Activated CD4-positive, CD25-positive, alpha-beta regulatory T cell treated with anti-CD3 and anti-CD28 coated beads, Interleukin-2, amount 50 U/mL, for 72 hours (primary cell): ENCODE measurements at regions not wholly inside any gene's neighbourhood (a gene's known extent, or its start where the extent isn't known, plus 50 kb on each side); places are given as distances from the start of the nearest gene placed in this dataset.

Experiments
- DNase-seq: peaks from one replicate; pipeline ENCODE4 v3.0.0; 2021

GRCh38 chr2:5959836-5960820 is 267.9 kb downstream of the SOX11 start:
- no peak for DNase-seq

- DNase-seq, result no peak
These were observed 275.3 kb downstream of the SOX11 start for GRCh38 chr2:5967506-5967905.

DNA sequence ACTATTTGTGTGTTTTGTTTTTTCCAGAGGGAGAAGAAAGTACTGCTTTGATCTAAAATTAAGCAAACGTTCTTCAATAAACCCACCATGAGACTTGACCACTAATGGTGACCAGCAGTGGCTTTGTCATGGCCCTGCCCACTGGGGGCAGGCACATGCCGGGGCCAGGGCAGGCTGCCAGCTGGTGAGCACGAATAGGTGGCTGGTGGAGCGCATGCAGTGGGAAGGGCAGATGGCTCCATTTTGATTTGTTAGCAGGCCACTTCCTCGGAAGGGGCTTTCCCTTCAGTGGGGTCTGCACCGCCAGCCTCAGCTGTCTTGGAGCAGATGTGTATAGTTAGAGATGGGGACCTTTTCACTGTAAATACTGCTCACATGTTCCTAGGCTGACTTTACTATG is 277.1 kb downstream of the SOX11 start:
- no peak for DNase-seq

GRCh38 chr2:5970347-5970746 is 278.2 kb downstream of the SOX11 start:
- DNase-seq, result no peak

DNA sequence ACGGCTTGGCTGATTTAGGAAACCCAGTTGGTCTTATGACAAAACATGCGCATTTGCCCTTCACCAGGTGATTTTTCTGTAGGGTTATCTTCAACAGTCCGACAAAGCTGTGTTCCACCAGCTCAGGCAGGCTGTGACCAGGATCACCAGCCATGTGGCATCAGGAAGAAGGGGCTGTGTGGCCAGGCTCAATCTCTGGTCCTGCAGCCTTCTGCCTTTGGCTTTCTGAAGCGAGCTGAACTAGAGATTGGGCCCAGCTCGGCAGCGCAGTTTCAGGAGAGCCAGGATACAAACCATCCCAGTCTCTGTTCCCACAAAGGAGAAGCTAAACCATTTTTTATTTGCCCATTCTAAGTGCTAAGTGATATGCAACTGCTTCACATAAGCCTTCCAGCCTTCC is 282.3 kb downstream of the SOX11 start:
- DNase-seq, result no peak

DNA sequence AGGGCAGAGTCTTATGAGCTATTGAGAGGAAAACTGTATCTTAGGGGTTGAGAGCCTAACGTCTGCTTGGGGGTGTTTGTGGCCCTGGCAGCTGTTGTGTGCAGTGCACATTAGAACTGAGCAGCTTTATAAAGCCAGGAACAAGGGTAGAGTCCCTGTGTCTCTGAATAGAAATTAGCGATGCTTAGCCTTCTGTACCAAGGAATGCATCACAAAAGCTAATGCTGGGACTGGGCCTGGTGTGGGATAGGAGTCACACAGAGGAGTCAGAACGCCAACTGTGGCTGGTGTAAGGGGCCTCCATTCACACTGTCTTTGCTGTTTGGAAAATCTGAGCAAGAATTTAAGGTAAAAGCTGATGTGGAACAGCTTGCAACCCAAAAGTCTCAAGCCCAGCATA is 283.2 kb downstream of the SOX11 start:
- DNase-seq, result no peak

- DNase-seq, result no peak
These were observed 284.4 kb downstream of the SOX11 start for GRCh38 chr2:5976531-5977065.

DNA sequence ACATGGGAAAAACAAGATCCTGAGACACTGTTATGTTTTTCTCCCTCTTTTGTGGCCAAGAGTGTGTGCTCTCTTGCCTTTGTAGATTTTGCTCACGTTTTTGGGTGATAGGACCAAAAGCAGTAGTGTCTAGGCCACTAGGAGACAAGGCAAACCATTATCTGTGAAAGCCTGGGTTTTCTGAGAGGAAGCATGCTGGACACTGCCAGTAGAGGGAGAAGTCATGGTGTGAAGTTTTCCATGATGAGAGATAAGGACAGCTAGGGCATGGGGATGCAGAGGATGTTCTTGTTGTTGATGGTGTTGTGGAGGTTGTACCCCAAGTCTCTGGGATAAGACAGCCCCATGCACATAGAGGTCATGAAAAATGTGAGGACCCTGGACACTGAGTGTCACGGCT is 285.3 kb downstream of the SOX11 start:
- DNase-seq, result no peak

- no peak for DNase-seq
These were observed 286.1 kb downstream of the SOX11 start for GRCh38 chr2:5978131-5978751.

- no peak for DNase-seq
These were observed 288.4 kb downstream of the SOX11 start for GRCh38 chr2:5980450-5981190.

DNA sequence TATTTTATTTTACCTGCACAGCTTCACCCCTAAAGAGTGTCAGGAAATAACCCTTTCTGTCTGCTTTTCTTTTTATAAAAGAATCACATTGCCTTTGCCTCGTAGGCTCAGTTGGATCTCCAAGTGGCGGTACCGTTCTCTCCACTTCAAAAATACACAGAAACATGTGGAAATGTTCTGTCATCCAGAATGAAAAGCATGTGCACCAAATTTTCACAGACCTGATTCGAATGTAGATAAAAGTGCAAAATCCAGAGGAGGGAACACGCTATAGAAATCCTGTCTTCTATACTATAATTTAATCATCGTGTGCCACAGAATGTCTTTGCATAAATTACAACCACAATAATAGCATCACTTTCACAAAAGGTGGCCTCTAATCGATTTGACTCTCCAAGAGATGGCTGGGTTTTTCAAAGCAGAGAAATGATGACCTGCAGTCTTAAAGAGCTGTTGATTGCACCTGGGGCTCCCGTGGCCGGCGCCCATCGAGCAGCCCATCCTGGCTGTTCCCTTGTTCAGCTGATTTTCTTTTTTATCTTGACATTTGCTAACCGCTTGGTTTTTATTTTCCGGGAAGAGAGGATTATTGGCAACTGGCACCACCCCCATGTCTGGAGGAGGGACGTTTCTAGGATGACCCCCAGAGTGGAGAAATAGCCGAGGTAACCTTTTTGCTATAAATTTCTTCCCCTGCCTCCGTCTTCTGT is 290.2 kb downstream of the SOX11 start:
- DNase-seq, result no peak

- DNase-seq, result no peak
These were observed 290.7 kb downstream of the SOX11 start for GRCh38 chr2:5982903-5983265.

GRCh38 chr2:5983511-5984272 is 291.5 kb downstream of the SOX11 start:
- DNase-seq, result no peak

DNA sequence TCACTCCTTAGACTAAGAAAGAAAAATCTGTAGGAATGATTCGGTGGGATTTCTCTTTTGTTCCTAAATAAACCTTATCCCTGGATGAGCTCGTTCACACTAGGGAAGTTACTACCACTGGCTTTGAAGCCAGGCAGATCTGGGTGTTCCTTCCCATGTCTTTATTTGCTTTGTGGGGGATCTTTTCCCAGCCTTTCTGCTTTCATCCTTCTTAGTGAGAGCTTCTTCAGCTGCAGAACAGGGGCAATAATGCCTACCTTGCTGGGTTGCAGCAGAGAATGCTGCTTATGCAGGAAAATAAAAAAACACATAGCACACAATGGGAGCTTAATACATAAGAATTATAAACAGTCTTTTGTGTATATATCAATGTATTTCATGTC is 292.1 kb downstream of the SOX11 start:
- no peak for DNase-seq

GRCh38 chr2:5984946-5985345 is 292.8 kb downstream of the SOX11 start:
- DNase-seq, result no peak

DNA sequence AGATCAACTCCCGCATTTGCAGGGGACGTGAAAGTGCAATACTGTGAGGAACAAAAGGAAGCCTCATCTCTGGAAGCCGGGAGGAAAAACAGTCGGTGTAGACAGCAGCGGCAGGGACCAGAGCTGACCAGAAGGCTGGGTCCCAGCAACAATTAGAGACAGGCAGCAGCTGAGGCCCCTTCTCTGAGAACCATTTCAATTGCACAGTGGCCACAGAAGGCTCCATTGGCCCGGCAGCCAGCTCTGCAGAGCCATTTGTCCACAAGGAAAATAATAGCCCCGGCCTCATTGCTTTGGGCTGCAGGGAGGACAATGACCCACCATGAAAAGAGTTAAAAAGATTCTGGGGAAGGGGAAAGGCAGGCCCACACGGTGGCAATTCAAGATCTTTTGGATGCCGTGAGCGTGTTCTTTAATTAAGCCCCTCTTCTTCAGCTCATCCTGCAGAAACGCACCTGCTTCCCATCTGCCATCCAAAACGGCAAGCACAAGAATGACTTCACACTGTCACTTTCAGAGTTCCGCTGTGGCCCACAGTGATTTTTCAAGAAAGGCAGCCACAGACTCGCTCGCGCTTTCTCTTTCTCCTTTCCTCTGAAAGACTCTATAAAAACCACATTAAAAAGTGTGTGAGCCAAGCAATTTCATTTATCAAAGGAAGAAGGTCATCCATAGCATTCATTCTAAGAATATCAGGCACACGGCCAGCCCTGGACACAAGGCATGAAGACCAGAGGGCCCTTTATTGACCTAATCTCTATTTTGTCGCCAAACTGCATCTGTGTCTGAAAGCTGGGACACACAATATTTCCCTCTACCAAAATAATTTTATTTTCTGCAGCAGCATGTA is 293.6 kb downstream of the SOX11 start:
- DNase-seq, result no peak

DNA sequence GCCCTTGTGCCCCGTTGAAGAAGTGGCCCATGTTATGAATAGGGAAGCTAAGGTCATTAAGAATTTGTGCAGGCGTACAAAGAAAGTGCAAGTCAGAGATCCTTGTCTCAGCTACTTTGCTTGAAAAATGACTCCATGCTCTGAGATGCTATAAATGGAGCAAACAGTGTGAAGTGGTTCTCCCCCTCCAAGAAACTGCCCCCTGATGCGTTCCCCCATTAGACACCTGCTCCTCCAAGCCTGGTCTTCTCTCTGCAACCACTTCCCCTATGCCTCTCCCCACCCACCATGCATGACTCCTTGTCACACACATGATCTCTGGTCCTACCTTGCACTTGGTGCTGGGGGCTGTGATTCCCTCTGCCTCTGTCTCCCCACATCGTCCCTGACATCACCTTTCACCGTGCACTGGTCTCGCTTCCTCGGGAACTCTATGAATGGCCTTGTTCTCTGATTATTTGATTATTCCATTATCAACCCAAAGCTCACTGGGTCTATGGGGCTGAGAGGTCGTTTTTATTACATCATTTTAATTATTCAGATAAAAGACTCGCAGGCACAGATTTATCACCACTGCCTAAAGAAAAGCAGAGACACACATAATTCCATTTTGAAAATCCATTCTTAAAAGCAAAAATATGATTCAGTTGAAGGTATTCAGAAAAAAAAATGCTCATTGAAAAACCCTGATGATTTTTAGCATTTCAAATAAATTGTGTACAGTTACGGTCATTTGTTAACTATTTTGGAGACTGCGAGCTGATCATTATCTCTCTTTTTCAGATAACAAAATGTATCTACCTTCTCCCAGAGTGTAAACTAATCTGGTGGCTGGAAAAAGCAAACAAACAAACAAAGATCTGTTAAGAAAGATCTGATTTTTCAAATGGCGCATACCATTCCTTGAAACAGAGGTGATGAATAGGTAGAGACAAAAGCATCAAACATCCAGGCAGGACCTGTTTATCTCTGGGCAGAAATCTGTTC is 294.9 kb downstream of the SOX11 start:
- DNase-seq, result no peak

DNA sequence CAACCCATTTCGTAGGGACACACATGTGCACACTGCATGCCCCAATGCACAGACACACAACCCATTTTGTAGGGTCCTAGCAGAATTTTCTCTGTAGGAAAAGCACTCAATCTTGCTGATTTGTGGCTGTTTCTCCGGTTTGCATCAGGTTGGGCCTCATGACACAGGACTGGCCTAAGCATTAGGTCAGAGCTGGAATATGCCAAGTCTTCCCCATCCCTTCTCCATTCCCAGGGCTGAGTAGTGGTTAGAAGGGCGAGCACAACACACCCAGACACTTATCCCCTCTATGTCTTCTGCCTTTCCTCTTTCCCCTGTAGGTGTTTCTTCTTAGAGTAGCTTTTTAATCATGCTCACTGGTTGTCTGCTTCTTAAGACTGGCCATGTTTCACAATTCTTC is 295.9 kb downstream of the SOX11 start:
- no peak for DNase-seq

GRCh38 chr2:5990086-5990485 is 297.9 kb downstream of the SOX11 start:
- DNase-seq, result no peak
